ENCODE measurements at regions not wholly inside any gene's neighbourhood (a gene's known extent, or its start where the extent isn't known, plus 50 kb on each side); places are given as distances from the start of the nearest gene placed in this dataset.

DNA sequence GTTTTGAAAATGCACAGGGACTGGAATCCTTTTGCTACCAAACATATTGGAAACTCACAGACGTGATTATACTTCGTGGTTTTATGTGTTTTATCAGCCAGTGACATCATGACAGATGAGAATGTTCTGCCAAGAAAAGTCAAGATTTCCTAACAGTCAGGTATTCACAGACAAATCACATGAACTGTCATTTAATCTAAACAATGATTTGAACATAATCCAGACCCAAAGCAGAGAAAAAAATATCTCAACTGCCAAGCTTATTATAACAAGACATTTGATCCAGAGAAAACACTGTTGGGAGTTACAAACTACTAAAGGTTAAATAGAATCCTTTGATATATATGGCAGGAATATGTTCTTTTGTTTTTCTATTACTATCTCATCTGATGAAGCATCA, 635.9 kb upstream of the FRG1 start:
- no peak for DNase-seq

DNA sequence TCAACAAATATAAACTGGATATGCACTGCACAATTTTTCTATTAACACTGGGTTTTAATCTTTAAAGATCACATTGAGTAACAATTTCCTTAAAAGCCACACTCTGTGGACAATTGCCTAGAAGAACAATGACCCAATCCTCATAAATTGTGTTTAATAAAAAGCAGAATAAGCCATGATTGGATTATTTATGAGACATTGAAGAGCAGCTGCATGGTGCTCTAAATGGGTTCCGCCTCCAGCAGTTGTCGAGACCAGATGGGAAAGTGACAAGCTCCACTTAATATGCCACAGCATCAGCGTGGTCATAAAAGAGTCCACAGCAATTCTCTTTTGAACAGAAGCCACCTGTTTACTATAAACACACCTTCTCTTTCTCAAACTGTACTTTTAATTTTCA, 635.2 kb upstream of the FRG1 start:
- DNase-seq, result no peak

DNA sequence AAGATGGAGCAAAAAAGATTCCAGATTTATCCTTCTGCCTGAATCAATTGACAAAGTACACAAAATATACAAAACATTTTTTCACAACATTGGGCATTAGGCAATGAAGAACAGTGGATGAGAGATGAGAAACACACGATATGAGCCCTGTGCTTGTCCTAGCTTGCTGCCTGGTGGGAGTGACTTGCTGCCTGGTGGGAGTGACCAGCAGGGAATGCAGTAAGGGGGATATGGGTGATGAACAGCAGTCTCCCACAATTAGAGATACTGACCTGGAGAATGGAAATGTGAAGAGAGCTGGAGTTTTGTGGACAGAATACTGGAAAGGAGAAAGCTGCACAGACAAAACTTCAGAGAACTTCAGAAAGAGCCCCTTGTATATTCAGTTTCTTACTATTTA, 629.4 kb upstream of the FRG1 start:
- DNase-seq, result no peak

DNA sequence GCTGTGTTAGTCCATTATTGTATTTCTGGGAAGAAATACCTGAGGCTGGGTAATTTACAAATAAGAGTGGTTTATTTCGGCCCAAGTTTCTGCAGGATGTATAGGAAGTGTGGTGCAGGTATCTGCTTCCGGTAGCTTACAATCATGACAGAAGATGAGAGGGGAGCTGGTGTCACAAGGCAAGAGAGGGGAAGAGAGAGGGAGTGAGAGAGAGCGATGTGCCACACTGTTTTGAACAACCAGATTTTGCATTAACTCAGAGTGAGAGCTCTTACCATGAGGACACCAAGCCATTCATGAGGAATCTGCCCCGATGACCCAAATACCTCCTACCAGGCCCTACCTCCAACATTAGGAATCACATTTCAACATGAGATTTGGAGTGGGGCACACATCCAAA, 627.6 kb upstream of the FRG1 start:
- DNase-seq, result no peak

DNA sequence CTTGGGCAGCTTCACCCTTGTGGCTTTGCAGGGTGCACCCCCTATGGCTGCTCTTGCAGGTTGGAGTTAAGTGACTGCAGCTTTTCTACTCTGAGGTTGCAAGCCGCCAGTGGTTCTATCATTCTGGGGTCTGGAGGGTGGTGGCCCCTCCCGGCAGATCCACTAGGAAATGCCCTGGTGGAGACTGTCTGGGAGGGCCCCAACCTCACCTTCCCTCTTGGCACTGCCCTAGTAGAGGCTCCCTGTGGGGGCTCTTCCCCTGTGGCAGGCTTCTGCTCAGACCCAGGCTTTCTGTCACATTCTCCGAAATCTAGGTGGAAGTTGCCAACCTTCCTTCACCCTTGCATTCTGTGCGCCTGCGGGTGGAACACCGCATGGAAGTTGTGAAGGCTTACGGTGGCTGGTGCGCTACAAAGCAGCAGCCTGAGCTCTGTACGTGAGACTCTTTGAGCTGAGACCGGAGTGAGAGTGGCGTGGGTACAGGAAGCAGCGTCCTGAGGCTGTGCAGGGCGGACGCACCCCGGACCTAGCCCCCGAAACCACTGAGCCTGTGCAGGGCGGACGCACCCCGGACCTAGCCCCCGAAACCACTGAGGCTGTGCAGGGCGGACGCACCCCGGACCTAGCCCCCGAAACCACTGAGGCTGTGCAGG, 626.7 kb upstream of the FRG1 start:
- no peak for DNase-seq

DNA sequence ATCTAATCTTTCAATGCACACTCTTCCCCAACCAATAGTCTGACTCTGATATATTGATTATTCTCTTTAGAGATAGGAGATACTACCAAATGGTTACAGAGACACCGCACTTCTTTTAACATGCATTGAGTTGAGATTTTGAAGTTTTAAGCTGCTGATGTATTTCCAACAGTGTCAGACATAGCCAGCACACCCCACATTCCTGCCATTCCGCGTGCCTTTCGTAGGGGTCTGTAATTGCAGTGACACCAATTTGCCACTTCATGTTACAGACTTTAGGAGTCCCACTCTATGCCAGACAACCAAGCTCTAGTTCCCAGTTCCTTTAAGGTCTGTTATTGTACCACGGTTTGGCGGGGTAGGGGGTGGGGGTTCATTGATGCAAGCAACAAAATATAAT, 618.2 kb upstream of the FRG1 start:
- DNase-seq, result no peak

DNA sequence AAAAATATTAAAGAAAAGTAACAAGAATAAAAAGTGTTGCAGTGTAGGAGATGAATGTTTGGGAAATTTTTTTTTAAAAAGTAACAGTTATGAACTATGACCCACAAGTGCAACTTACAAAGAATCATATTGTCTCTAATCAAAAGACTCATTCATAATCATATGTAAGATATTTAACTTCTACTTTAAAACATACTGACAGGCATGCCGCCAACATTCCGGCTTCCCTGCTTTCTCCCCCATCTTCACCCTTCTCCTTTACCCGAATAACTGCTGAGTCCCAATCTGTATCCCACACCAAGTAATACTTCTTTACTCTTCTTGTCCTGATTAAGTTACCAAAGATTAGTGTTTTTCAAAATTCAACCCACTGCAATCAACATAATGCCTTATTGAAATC, 598.8 kb upstream of the FRG1 start:
- no peak for DNase-seq

DNA sequence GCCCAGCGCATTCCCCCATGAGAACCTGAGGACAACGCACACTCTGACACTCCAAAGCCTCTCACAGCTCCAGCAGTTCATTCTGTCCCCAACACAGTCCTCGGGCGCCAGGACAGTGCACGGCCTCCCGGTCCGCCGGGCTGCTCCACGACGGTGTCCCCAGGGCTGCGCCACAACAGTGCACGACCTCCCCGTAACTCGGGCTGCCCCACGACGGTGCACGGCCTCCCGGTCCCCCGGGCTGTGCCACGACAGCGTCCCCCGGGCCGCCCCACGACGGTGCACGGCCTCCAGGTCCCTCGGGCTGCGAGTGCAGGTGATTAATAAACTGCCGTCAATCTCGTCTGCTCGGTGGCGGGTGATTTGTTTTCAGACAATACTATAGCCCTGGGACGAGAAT, 585.1 kb upstream of the FRG1 start:
- DNase-seq, result no peak

DNA sequence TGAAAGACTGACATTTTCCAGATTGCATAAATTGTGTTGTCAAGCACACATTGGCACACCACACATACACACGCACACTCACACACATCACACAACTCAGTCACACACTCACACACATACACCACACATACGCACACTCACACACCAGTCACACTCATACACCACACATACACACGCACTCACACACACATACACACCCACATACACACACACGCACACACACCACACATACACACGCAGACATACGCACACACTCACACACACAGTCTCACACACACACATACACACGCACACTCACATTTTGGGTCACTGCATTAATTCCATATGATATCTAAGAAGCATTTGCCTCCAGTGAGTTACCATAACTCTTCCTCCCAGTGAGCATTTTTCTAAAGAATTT, 578.3 kb upstream of the FRG1 start:
- no peak for DNase-seq

DNA sequence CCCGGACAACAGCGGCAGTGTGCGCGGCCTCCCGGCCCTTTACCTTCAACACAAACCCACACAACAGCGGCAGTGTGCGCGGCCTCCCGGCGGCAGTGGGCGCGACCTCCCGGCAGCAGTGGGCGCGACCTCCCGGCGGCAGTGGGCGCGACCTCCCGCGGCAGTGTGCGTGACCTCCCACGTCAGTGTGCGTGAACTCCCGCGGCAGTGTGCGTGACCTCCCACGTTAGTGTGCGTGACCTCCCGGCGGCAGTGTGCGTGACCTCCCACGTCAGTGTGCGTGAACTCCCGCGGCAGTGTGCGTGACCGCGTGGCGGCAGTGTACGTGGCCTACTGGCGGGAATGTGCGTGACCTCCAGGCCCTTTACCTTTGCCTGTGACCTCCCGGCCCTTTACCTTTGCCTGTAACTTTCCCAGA, 576.6 kb upstream of the FRG1 start:
- no peak for DNase-seq

DNA sequence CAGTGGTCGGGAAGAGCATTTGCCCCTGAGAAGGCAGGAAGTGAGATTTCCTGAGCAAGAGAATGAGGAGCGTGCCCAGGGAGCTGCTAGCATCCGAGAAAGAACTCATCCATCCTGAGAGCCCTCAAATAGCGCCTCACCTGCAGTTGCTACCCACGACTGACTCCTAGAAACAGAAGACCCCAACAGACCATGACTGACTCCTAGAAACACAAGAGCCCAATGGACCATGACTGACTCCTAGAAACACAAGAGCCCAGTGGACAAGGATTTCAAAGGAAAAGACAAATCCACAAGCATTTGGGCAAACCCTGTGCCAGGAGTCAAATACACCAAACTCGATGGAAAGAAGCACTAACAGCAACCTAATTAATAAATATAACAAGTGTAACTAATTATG, 575.2 kb upstream of the FRG1 start:
- DNase-seq, result no peak

DNA sequence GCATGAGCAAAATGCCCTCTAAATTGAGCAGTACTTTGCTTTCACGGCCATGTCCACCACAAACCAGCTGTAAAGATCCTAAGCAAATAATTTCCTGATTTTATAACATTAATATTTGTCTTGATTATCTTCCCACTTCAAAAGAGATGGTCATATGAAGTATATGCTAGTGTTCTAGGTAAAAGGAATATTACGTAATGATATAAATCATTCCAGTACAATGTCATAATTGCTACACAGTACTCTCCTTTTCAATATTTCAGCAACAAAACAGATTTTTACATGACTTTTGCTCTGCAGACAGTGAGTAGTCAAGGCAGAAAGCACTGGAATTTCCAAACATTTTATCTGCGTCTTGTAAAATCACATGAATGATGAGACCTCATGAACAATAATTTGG, 572.8 kb upstream of the FRG1 start:
- DNase-seq, result no peak

DNA sequence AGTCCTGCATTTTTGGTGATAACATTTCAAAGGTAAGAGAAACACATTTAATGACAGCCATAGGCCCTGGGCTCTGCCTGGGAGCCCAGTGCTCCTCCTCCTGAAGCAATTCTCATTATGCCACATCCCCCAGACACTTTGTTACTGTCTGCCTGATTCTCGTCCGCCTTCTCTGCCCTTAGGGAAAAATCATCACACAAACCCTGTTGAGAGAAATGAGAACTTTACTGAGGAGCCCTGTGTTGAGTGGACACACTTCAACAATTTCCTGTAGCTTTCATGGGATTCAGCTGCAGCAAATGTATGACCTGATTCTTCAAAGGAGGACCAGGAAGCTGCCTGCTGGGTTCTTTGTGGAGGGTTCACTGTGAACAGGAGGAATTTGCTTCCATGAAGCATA, 566.5 kb upstream of the FRG1 start:
- no peak for DNase-seq

DNA sequence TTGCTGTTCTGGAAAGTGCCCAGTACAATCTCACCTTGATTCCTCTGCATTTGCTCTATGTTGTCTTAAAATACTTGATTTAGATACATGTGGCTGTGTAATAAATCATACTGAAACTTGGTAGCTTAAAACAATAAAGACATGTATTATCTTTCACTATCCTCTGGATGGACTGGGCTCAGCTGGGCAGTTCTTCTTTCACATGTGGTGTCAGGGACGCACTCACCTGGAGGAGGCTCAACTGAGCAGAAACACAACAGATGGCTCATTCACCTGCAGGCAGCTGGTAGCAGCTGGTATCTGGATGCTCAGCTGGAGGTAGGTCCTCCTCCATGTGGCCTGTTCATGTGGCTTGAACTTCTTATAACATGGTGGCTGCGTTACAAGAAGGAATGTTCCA, 563.8 kb upstream of the FRG1 start:
- DNase-seq, result no peak

DNA sequence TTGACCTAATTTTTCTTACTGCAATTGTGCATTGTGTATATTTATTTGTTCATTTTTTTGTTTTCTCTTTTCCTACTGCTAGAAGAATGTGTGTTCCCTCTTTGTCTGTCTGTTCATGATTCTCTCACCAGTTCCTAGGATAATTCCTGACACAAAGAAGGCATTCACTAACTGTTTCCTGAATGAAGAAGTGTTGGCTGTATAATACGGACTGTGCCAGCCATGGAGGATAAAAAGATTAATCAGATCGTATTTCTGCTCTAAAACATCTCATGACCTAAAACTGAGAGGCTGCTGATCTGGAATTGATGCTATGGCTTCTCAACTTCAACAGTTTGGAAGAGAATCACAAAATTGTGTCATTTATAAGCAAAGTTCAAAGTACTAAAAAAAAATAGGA, 563.1 kb upstream of the FRG1 start:
- DNase-seq, result no peak

DNA sequence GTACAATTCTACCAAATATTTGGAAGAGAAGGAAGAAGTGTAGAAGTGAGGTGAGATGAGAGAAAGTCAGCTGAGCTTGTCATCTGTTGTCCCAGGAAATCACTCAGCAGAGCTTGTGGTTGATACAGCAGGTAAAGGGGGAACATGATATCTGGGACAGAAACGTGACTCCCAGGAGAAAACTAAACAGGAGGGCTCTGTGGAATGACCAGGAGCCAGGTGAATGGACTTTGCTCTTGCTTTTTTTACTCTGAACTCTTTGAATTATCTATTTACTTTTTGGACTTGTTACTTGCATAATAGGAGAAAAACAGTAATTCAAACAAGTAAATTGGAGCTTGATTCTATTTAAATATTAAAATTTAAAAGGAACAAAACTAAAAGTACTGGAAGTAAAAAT, 555.6 kb upstream of the FRG1 start:
- no peak for DNase-seq

DNA sequence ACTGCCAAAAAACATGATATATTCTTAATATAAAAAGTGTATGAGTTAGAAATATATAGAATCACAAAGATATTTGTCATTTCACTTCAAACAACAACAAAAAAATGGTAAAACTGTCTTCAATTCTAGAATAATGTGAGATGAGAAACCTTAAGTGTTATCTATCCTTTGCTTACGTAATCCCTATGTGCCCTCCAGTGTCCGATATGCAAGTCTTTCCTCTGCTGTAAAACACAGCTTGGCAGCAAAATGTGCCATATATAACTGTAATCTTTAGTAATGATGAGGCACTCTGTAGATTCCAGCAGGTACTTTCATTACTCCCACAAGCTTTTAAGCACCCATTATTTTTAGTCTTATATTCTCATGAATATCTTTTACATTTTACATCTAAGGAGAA, 555.1 kb upstream of the FRG1 start:
- DNase-seq, result no peak

DNA sequence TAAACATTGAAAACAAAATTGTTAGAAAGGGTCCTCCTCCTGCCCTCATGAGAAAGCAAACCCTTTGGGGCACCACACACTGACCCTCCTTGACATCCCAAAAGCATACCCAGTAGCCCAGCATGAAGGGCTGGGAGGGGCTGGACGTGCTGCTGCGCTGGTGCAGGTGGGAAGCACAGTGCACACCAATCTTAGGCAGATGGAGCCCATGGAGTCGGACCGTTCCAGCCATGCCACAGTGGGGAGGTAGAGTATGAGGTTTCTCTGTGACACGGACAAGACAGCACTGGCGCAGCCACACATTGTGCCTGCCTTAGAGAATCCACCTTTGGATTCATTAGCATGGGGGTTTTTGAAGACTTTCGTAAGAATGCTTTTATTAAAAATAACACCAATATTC, 544.2 kb upstream of the FRG1 start:
- no peak for DNase-seq

DNA sequence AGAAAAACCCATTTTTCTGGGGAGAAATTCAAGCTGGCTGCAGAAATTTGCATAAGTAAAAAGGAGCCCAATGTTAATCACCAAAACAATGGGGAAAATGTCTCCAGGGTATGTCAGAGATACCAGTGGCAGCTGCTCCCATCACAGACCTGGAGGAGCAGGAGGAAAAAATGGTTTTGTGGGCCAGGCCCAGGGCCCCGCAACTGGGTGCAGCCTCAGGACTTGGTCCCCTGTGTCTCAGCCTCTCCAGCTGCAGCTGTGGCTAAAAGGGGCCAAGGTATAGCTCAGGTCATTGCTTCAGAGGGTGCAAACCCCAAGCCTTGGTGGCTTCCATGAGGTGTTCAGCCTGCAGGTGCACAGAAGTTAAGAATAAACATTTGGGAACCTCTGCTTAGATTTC, 536.4 kb upstream of the FRG1 start:
- no peak for DNase-seq

DNA sequence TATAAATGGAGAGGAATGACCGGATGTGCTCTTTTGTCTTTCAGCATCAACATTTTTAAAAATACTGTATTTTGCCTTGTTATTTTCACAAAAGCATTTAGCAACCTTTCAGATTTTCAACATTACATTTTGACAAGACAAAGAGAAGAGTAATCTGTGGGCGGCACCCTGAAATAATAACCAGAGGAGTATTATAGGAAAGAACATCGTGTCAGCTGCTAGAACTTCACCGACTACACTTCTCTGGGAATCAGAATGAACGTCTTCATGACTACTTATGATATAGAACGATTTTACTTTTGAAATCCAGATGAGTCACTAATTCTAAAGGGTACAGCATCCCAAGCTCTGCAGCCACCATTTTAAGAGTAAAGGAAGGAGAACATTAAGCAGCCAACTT, 531.5 kb upstream of the FRG1 start:
- no peak for DNase-seq

DNA sequence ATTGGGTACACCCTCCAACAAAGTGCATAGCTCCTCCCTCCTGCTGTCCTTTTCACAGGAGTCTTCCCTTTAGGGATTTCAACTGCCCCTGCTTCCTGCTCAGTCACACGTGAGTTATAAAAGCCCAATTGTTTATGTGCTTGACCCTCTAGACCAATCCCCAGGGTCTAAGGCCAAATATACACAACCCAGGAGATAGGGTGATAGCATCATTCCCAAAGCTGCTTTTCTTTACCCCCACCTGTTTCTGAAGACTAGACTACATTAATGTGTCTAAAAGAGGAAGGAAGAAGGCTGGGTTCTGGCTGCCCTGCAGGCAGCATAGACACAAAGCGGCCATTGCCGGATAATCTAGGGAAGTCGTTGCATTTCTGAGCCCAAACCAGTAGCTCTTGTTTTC, 526.7 kb upstream of the FRG1 start:
- DNase-seq, result no peak

DNA sequence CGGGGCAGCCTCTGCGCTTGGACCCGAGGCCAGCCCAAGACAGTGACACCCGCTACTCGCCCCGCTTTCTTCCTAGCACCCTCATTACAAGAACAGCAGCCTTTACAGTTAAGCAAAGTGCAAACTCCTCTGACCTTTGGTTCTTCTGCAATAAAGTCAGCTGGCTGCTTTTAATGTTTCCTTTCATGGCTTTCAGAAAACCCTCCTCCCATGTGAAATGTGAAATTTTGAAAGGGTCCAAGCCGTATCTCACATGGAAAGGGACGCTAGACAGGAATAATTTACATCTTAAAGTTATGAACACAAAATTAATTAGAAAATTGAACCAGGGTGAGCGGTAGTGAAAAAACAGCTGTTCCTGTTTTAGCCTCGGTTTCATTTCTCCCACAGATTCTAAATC, 520.1 kb upstream of the FRG1 start:
- no peak for DNase-seq

DNA sequence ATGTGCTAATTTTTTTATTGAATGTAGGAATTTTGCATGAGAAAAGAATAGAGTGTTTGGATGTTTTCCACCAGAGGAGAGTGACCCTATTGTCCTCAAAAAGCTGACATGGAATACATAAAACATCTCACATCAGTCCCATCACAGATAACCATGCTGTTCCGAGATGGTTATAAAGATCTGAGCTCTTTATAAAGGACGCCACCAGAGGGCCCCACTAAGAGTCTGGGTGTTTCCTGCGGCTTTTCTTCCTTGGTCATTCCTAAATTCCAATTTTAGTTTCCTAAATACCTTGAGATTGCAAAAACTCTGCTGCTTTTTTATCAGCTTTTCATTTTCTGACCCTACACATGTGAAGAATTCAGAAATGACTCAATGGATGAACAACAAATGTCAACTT, 504.5 kb upstream of the FRG1 start:
- DNase-seq, result no peak

DNA sequence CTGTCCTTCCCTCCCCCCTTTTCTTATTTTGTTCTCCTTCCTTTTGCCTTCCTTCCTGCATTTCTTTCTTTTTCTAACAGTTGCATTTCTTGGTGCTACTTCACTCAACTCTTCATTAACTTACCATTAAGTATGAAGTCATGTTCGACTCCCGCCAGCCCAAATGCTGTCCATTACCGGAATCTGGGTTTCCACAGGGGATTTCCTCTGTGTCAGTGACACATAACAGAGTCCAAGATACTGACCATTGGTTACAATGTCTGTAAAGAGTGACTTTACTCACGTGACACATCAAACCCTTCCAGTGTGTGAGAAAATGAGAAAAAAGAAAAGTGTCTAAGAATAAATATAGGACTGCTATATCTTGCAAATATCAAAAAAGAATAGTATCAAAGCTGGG, 500.0 kb upstream of the FRG1 start:
- DNase-seq, result no peak

DNA sequence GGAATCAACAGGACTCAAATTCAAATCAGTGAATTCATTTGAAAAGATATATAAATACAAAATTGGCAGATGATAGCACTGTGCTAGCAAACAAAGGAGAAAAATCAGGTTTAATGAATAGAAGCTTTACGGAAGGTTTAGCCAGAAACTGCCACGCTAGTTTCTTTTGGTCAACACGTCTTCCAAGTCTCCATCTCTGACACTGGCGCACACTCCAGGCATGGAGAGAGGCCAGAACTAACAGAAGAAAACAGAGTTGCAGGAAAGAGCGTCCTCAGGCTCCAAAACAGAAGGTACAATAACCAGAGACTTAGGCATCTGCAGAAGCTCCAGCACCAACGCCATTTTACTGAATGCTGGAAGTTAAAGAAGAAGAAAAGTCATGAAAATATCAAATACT, 497.3 kb upstream of the FRG1 start:
- DNase-seq, result no peak

DNA sequence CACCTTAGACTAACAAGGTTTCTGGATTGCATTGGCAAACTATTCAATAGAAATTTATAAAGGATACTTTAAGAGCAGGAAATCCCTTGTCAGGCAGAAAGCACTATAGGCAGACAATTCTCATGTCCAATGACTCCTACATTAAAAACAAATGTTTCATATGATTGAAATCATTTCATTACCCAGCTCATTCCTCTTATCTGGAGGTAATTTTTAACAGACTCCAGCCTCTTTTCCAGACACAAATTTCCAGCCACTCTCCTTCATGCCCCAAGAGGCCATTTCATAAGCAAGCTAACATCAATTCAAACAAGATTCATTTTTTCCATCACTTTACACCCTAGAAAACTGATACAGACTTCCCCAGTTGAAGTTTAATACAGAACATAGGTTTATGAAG, 495.1 kb upstream of the FRG1 start:
- no peak for DNase-seq

Measured in CD4-positive, alpha-beta T cell treated with Interleukin-17A for 4 hours (primary cell).